IMR-90 (cell line): ENCODE measurements at regions not wholly inside any gene's neighbourhood (a gene's known extent, or its start where the extent isn't known, plus 50 kb on each side); places are given as distances from the start of the nearest gene placed in this dataset.

Source experiments
- ATAC-seq: fragments of 200-7000 bp; cut with Tn5 transposase; 2 replicates; pipeline ENCODE4 v1.9.1; 2020; ENCODE audit warnings: low read depth, mild to moderate bottlenecking, moderate library complexity
- BruUV-seq: library from RNA; stranded (reverse); fragments of 400-500 nt; replicated peaks from 2 replicates; lab custom pipeline; 2021; lab: Mats Ljungman, UMichigan
- CTCF ChIA-PET: fragments of 300-600 bp; formaldehyde crosslinking; extraction: SDS; loops from one replicate; lab custom pipeline; 2021; ENCODE audit warnings: antibody characterized with exemption; lab: Yijun Ruan, JAX
- POLR2A ChIA-PET: fragments of 300-600 bp; sonication (Branson Sonifier 250); formaldehyde crosslinking; loops from one replicate; lab custom pipeline; 2022; ENCODE audit warnings: antibody characterized with exemption; ENCODE audit not compliant: unreplicated experiment; lab: Charles Lee
- DNase-seq: peaks from one replicate; pipeline ENCODE4 v3.0.0; 2013
- H2AFZ ChIP-seq: replicated peaks from 2 replicates; pipeline ENCODE3; 2013; ENCODE audit warnings: low read length, mild to moderate bottlenecking; ENCODE audit not compliant: poor library complexity
- H2AK5ac ChIP-seq: 2 replicates; pipeline ENCODE4 v1.6.1; 2013; ENCODE audit warnings: low read depth, low read length, inconsistent platforms
- H2AK9ac ChIP-seq: replicated peaks from 2 replicates; pipeline ENCODE3; 2013; ENCODE audit warnings: mild to moderate bottlenecking, low read depth, low read length, moderate library complexity; ENCODE audit not compliant: poor library complexity
- H2BK120ac ChIP-seq: 2 replicates; pipeline ENCODE4 v1.6.1; 2013; ENCODE audit warnings: low read depth, low read length, inconsistent platforms
- H2BK15ac ChIP-seq: 3 replicates; pipeline ENCODE4 v1.6.1; 2013; ENCODE audit warnings: low read depth, low read length, inconsistent platforms
- H2BK20ac ChIP-seq: 2 replicates; pipeline ENCODE4 v1.6.1; 2013; ENCODE audit warnings: low read depth, mild to moderate bottlenecking, inconsistent platforms, low read length, moderate library complexity
- H2BK5ac ChIP-seq: 2 replicates; pipeline ENCODE4 v1.6.1; 2013; ENCODE audit warnings: mild to moderate bottlenecking, low read depth, low read length, inconsistent platforms; ENCODE audit not compliant: poor library complexity, severe bottlenecking
- H3K14ac ChIP-seq: replicated peaks from 2 replicates; pipeline ENCODE4 v1.6.1; 2013; ENCODE audit warnings: low read depth, low read length, inconsistent platforms
- H3K18ac ChIP-seq: 2 replicates; pipeline ENCODE4 v1.6.1; 2013; ENCODE audit warnings: low read depth, low read length, control low read depth
- H3K23ac ChIP-seq: 2 replicates; pipeline ENCODE4 v1.6.1; 2013; ENCODE audit warnings: low read depth, low read length, inconsistent platforms
- H3K27ac ChIP-seq: 2 replicates; pipeline ENCODE4 v1.5.1; 2013; ENCODE audit warnings: mild to moderate bottlenecking, control low read depth, low read length; ENCODE audit not compliant: insufficient read depth
- H3K27me3 ChIP-seq: 2 replicates; pipeline ENCODE4 v1.6.1; 2013; ENCODE audit warnings: low read length; ENCODE audit not compliant: control insufficient read depth, insufficient read depth
- H3K36me3 ChIP-seq: 2 replicates; pipeline ENCODE4 v1.6.1; 2013; ENCODE audit warnings: low read length, mixed read lengths; ENCODE audit not compliant: control insufficient read depth, insufficient read depth
- H3K4ac ChIP-seq: 2 replicates; pipeline ENCODE4 v1.6.1; 2013; ENCODE audit warnings: low read depth, low read length, inconsistent platforms
- H3K4me1 ChIP-seq: 2 replicates; pipeline ENCODE4 v1.6.1; 2013; ENCODE audit warnings: low read length, mixed read lengths; ENCODE audit not compliant: control insufficient read depth, insufficient read depth
- H3K4me2 ChIP-seq: 2 replicates; pipeline ENCODE4 v1.6.1; 2013; ENCODE audit warnings: low read depth, mild to moderate bottlenecking, control low read depth, low read length, moderate library complexity
- H3K4me3 ChIP-seq: 2 replicates; pipeline ENCODE4 v1.5.1; 2013; ENCODE audit warnings: low read depth, mild to moderate bottlenecking, control low read depth, low read length, moderate library complexity; ENCODE audit not compliant: insufficient read depth
- H3K56ac ChIP-seq: 2 replicates; pipeline ENCODE4 v1.6.1; 2013; ENCODE audit warnings: low read length, inconsistent platforms; ENCODE audit not compliant: insufficient read depth; ENCODE audit errors: extremely low read depth
- H3K79me1 ChIP-seq, 2 experiments: 2 replicates each; pipeline ENCODE4 v1.6.1; 2013; ENCODE audit warnings: low read length in 2 of 2, inconsistent platforms in 1 of 2, low read depth in 1 of 2
- H3K9ac ChIP-seq: 2 replicates; pipeline ENCODE4 v1.6.1; 2013; ENCODE audit warnings: low read depth, low read length, control low read depth
- H3K9me1 ChIP-seq: 2 replicates; pipeline ENCODE4 v1.6.1; 2013; ENCODE audit warnings: low read length, inconsistent platforms; ENCODE audit not compliant: insufficient read depth
- H3K9me3 ChIP-seq: 2 replicates; pipeline ENCODE4 v1.6.1; 2013; ENCODE audit warnings: low read length; ENCODE audit not compliant: control insufficient read depth, insufficient read depth
- H4K20me1 ChIP-seq: 2 replicates; pipeline ENCODE4 v1.6.1; 2013; ENCODE audit warnings: low read length, inconsistent platforms; ENCODE audit not compliant: insufficient read depth
- H4K5ac ChIP-seq: 2 replicates; pipeline ENCODE4 v1.6.1; 2013; ENCODE audit warnings: mild to moderate bottlenecking, low read depth, low read length, control low read depth
- H4K8ac ChIP-seq, 2 experiments: 2 replicates each; pipeline ENCODE4 v1.6.1; 2013; ENCODE audit warnings: low read depth in 2 of 2, low read length in 2 of 2, control low read depth in 1 of 2, inconsistent platforms in 1 of 2
- H4K91ac ChIP-seq: 2 replicates; pipeline ENCODE4 v1.6.1; 2013; ENCODE audit warnings: low read depth, low read length, inconsistent platforms; ENCODE audit not compliant: insufficient read depth
- BHLHE40 ChIP-seq: fragments of 150-350 bp; IDR thresholded peaks from 2 replicates; pipeline ENCODE4 v1.6.1; 2016; ENCODE audit warnings: mild to moderate bottlenecking, low read depth, low read length
- CHD1 ChIP-seq: IDR thresholded peaks from 2 replicates; pipeline ENCODE4 v1.6.1; 2012; ENCODE audit warnings: low read depth, low read length, improper control_type of control experiment
- MAFK ChIP-seq: IDR thresholded peaks from 2 replicates; pipeline ENCODE4 v1.6.1; 2012; ENCODE audit warnings: low read depth, low read length, improper control_type of control experiment
- MAZ ChIP-seq: IDR thresholded peaks from 2 replicates; pipeline ENCODE4 v1.6.1; 2012; ENCODE audit warnings: low read depth, mild to moderate bottlenecking, low read length, improper control_type of control experiment, moderate library complexity, borderline replicate concordance
- NFE2L2 ChIP-seq: fragments of 150-350 bp; IDR thresholded peaks from 2 replicates; pipeline ENCODE4 v1.6.1; 2016; ENCODE audit warnings: low read depth, mild to moderate bottlenecking, low read length
- POLR2A ChIP-seq: IDR thresholded peaks from 2 replicates; pipeline ENCODE4 v1.6.1; 2012; ENCODE audit warnings: mild to moderate bottlenecking, low read depth, low read length
- RAD21 ChIP-seq: IDR thresholded peaks from 2 replicates; pipeline ENCODE4 v1.6.1; 2012; ENCODE audit warnings: low read length, improper control_type of control experiment
- RCOR1 ChIP-seq: IDR thresholded peaks from 2 replicates; pipeline ENCODE4 v1.6.1; 2012; ENCODE audit warnings: mild to moderate bottlenecking, low read length, improper control_type of control experiment; ENCODE audit not compliant: insufficient replicate concordance
- SMC3 ChIP-seq: fragments of 150-350 bp; IDR thresholded peaks from 2 replicates; pipeline ENCODE4 v1.6.1; 2016; ENCODE audit warnings: low read depth, mild to moderate bottlenecking, antibody characterized with exemption, low read length, moderate library complexity
- USF2 ChIP-seq: fragments of 150-350 bp; IDR thresholded peaks from 2 replicates; pipeline ENCODE4 v1.6.1; 2017; ENCODE audit warnings: mild to moderate bottlenecking, antibody characterized with exemption, low read length, low read depth
- whole genome bisulfite sequencing, 2 experiments: methylation state at CpG; one replicate each; pipeline versions ENCODE4 v1.1.5 to v1.1.7; 2013; ENCODE audit warnings: missing lambda C conversion rate in 2 of 2; ENCODE audit not compliant: insufficient read length in 1 of 2; ENCODE audit errors: extremely low coverage in 2 of 2; 5-methylcytosine and 5-hydroxymethylcytosine counted together
- dilution Hi-C: fragments of 300-500 bp; cut with HindIII; formaldehyde crosslinking; loops from one replicate; pipeline ENCODE4 v1.14.3; 2018; ENCODE audit warnings: low sequenced_read_pairs; ENCODE audit not compliant: unreplicated experiment
- in situ Hi-C: fragments of 300-500 bp; cut with MboI; formaldehyde crosslinking; loops from 3 replicates; pipeline ENCODE4 v1.14.3; 2019; ENCODE audit warnings: low sequenced_read_pairs, inconsistent platforms, mixed read lengths
- intact Hi-C: fragments of 100-400 bp; cut with micrococcal nuclease; formaldehyde crosslinking; loops from 2 replicates; pipeline ENCODE4 v1.10.0; 2022
- TF ChIP-seq, protein P1 (sequence below): fragments of 150-350 bp; IDR thresholded peaks from 2 replicates; pipeline ENCODE4 v1.6.1; 2016; ENCODE audit warnings: low read depth, mild to moderate bottlenecking, low read length, moderate library complexity, borderline replicate concordance
- TF ChIP-seq, protein P2 (sequence below): conservative IDR thresholded peaks from 2 replicates; pipeline ENCODE4 v1.5.1; 2012; ENCODE audit warnings: mild to moderate bottlenecking, low read depth, low read length, improper control_type of control experiment

DNA sequence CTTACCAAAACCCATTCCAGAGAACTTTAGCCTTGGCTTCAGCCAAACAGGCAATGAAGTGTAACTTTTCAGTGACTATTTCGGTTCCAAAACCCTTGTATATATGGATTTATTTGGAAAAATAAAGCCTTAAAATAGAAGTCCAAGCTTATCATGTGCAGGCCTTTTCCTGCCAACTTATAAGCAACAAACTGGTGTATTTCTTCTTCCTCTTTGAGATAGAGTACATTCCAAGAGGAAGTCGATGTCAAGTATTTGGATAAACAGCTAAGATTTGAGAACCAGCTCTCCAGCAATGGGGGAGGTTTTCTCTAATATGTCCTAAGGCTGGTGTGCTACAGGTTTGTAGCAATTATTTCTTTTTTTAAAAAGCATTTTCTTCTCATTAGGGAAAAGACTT, 407.8 kb downstream of the DUSP10 start:
- Histone ChIP-seq H3K79me1 (no peaks in the 10 kb centered on the region), H3K9me3 (peaks cover 1% of the 10 kb centered on the region; the same call in 1 of the 2 replicates), H4K91ac (no peak overlapping the region), H2AK5ac (no peak overlapping the region), H3K56ac (no peak overlapping the region), H3K23ac (no peak overlapping the region), H2AK9ac (no peak overlapping the region), H3K9me1 (peaks cover 10% of the 10 kb centered on the region), H4K5ac (no peak overlapping the region), H3K9ac (no peak overlapping the region), H4K8ac (no peak overlapping the region), H2BK20ac (peak overlapping the region; percentile 39; the same call in 1 of the 2 replicates), H2BK15ac (no peak overlapping the region), H4K20me1 (no peaks in the 10 kb centered on the region), H3K4me2 (no peak overlapping the region), H3K4me1 (peaks cover 15% of the 10 kb centered on the region), H3K4me3 (no peak overlapping the region), H3K36me3 (no peaks in the 10 kb centered on the region), H3K4ac (no peak overlapping the region), H2BK120ac (no peak overlapping the region; the same call in 1 of the 2 replicates), H3K27ac (no peak overlapping the region), H3K14ac (no peak overlapping the region), H2AFZ (no peak overlapping the region), H3K18ac (no peak overlapping the region), H3K27me3 (no peaks in the 10 kb centered on the region; the same call in 1 of the 2 replicates), H2BK5ac (no peak overlapping the region)
- no CpG with 5 or more reads among the region's 2 CpGs for WGBS, 2 experiments
- BruUV-seq = no TSS peak
- dilution Hi-C loops = no loop called here
- in situ Hi-C loops = no loop called here
- intact Hi-C loops = no loop called here
- TF ChIP-seq RAD21 (no peak), MAFK (no peak), SMC3 (no peak), USF2 (no peak), POLR2A (no peak), NFE2L2 (no peak), MAZ (no peak), CHD1 (no peak), RCOR1 (no peak), BHLHE40 (no peak)
- TF ChIP-seq, protein P1, sequence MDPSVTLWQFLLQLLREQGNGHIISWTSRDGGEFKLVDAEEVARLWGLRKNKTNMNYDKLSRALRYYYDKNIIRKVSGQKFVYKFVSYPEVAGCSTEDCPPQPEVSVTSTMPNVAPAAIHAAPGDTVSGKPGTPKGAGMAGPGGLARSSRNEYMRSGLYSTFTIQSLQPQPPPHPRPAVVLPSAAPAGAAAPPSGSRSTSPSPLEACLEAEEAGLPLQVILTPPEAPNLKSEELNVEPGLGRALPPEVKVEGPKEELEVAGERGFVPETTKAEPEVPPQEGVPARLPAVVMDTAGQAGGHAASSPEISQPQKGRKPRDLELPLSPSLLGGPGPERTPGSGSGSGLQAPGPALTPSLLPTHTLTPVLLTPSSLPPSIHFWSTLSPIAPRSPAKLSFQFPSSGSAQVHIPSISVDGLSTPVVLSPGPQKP = no peak
- TF ChIP-seq, protein P2, sequence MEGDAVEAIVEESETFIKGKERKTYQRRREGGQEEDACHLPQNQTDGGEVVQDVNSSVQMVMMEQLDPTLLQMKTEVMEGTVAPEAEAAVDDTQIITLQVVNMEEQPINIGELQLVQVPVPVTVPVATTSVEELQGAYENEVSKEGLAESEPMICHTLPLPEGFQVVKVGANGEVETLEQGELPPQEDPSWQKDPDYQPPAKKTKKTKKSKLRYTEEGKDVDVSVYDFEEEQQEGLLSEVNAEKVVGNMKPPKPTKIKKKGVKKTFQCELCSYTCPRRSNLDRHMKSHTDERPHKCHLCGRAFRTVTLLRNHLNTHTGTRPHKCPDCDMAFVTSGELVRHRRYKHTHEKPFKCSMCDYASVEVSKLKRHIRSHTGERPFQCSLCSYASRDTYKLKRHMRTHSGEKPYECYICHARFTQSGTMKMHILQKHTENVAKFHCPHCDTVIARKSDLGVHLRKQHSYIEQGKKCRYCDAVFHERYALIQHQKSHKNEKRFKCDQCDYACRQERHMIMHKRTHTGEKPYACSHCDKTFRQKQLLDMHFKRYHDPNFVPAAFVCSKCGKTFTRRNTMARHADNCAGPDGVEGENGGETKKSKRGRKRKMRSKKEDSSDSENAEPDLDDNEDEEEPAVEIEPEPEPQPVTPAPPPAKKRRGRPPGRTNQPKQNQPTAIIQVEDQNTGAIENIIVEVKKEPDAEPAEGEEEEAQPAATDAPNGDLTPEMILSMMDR = no peak
- ChIA-PET POLR2A (no interaction called here), CTCF (no interaction called here)
- no peak for ATAC-seq
- DNase-seq = peak; percentile 10
